PC-9 (cell line): ENCODE measurements at regions not wholly inside any gene's neighbourhood (a gene's known extent, or its start where the extent isn't known, plus 50 kb on each side); places are given as distances from the start of the nearest gene placed in this dataset.

ENCODE experiments used
- BruUV-seq: library from RNA; stranded (reverse); fragments of 400-500 nt; replicated peaks from 2 replicates; lab custom pipeline; 2021; lab: Mats Ljungman, UMichigan
- CTCF ChIA-PET: fragments of 300-600 bp; sonication (Branson Sonifier 250); formaldehyde crosslinking; loops from one replicate; lab custom pipeline; 2022; ENCODE audit warnings: antibody characterized with exemption; lab: Charles Lee
- POLR2A ChIA-PET: fragments of 300-600 bp; sonication (Branson Sonifier 250); formaldehyde crosslinking; loops from one replicate; lab custom pipeline; 2022; ENCODE audit warnings: antibody characterized with exemption; ENCODE audit not compliant: unreplicated experiment; lab: Charles Lee
- DNase-seq, 2 experiments: peaks; one replicate each; pipeline versions ENCODE4 v3.0.0 to v3.0.0-alpha.2; 2015 to 2022; ENCODE audit warnings: mixed read lengths in 1 of 2
- H2AFZ ChIP-seq: fragments of 200-600 bp; sonication (generic); 2 replicates; pipeline ENCODE4 v1.8.1; 2017; ENCODE audit warnings: antibody characterized with exemption
- H3F3A ChIP-seq: fragments of 200-600 bp; sonication (generic); 2 replicates; pipeline ENCODE4 v1.8.1; 2017; ENCODE audit warnings: antibody characterized with exemption, mild to moderate bottlenecking, low read depth; ENCODE audit not compliant: insufficient read depth
- H3K27ac ChIP-seq: fragments of 200-600 bp; sonication (generic); 2 replicates; pipeline ENCODE4 v1.6.1; 2016; ENCODE audit warnings: mixed run types
- H3K27me3 ChIP-seq: fragments of 200-600 bp; sonication (generic); 2 replicates; pipeline ENCODE4 v1.6.1; 2016; ENCODE audit warnings: low read depth, mixed run types; ENCODE audit not compliant: insufficient read depth
- H3K36me3 ChIP-seq: fragments of 200-600 bp; sonication (generic); 2 replicates; pipeline ENCODE4 v1.6.1; 2016; ENCODE audit warnings: low read depth, mixed run types
- H3K4me1 ChIP-seq: fragments of 200-600 bp; sonication (generic); replicated peaks from 2 replicates; pipeline ENCODE4 v1.6.1; 2016; ENCODE audit warnings: mixed run types; ENCODE audit not compliant: insufficient read depth
- H3K4me2 ChIP-seq: fragments of 200-600 bp; sonication (generic); 2 replicates; pipeline ENCODE4 v1.6.1; 2017; ENCODE audit warnings: mixed run types
- H3K4me3 ChIP-seq: fragments of 200-600 bp; sonication (generic); 2 replicates; pipeline ENCODE4 v1.6.1; 2016; ENCODE audit warnings: mixed run types
- H3K79me2 ChIP-seq: fragments of 200-600 bp; sonication (generic); 2 replicates; pipeline ENCODE4 v1.6.1; 2017; ENCODE audit warnings: low read depth, mixed run types
- H3K9me2 ChIP-seq: fragments of 200-600 bp; sonication (generic); 2 replicates; pipeline ENCODE4 v1.8.1; 2017; ENCODE audit warnings: mild to moderate bottlenecking; ENCODE audit not compliant: insufficient read depth
- H3K9me3 ChIP-seq: fragments of 200-600 bp; sonication (generic); 2 replicates; pipeline ENCODE4 v1.8.1; 2016; ENCODE audit warnings: low read depth; ENCODE audit not compliant: insufficient read depth
- H4K20me1 ChIP-seq: fragments of 200-600 bp; sonication (generic); 2 replicates; pipeline ENCODE4 v1.8.1; 2017; ENCODE audit not compliant: insufficient read depth
- CTCF ChIP-seq: fragments of 200-600 bp; sonication (generic); conservative IDR thresholded peaks from 2 replicates; pipeline ENCODE4 v1.6.1; 2017; ENCODE audit warnings: mixed run types, antibody characterized with exemption, mild to moderate bottlenecking, moderate library complexity
- EZH2 ChIP-seq: fragments of 200-600 bp; sonication (generic); IDR thresholded peaks from 2 replicates; pipeline ENCODE4 v1.8.0; 2017; ENCODE audit warnings: antibody characterized with exemption, low read depth
- intact Hi-C: fragments of 100-400 bp; cut with micrococcal nuclease; formaldehyde crosslinking; loops from one replicate; pipeline ENCODE4 v1.10.0; 2022; ENCODE audit not compliant: unreplicated experiment

GRCh38 chr17:12575641-12576040 is 90.0 kb upstream of the MYOCD start:
- TF ChIP-seq CTCF (no peak), EZH2 (no peak)

DNA sequence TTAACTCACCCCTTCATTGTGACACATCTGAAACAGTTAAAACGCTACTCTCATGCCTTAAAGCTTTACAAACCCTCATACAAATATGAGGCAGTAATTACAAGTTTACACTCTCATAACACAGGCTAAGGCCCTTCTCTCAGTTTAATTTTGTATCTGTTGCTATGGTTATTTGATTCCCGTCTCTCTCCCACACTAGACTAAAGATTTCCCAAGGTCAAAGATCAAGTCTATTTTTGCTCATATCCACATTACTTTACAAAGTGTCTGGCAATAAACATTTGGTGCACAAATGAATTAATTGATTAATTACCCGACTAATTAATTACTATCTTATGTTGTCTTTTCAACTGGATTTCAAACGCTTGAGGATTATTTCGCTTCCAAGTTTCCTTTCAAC is 86.4 kb upstream of the MYOCD start:
- Histone ChIP-seq H3K36me3 (no peaks in the 10 kb centered on the region), H3K27me3 (no peaks in the 10 kb centered on the region), H3K4me1 (no peaks in the 10 kb centered on the region), H3K9me3 (no peaks in the 10 kb centered on the region), H3K27ac (no peak overlapping the region), H3K79me2 (no peaks in the 10 kb centered on the region), H3K4me2 (no peak overlapping the region), H3F3A (no peaks in the 10 kb centered on the region), H4K20me1 (no peaks in the 10 kb centered on the region), H2AFZ (no peak overlapping the region), H3K4me3 (no peak overlapping the region), H3K9me2 (no peaks in the 10 kb centered on the region)
- TF ChIP-seq EZH2 (no peak), CTCF (no peak)
- no peak for DNase-seq
- POLR2A ChIA-PET, result no interaction called here
- CTCF ChIA-PET, result no interaction called here
- BruUV-seq, result no TSS peak
- intact Hi-C loops, result no loop called here

More at GRCh38 chr17:12575641-12576040, 90.0 kb upstream of the MYOCD start:
- intact Hi-C loops, result no loop called here
- Histone ChIP-seq H3K9me2 (no peaks in the 10 kb centered on the region), H3K4me3 (no peak overlapping the region), H3K9me3 (no peaks in the 10 kb centered on the region), H3K4me1 (no peaks in the 10 kb centered on the region), H3F3A (no peaks in the 10 kb centered on the region), H2AFZ (no peak overlapping the region), H3K79me2 (no peaks in the 10 kb centered on the region), H3K27me3 (peaks cover 1% of the 10 kb centered on the region; the same call in 1 of the 2 replicates), H3K27ac (no peak overlapping the region), H4K20me1 (no peaks in the 10 kb centered on the region), H3K4me2 (no peak overlapping the region), H3K36me3 (no peaks in the 10 kb centered on the region)
- POLR2A ChIA-PET, result no interaction called here
- CTCF ChIA-PET, result no interaction called here
- no peak for DNase-seq
- no TSS peak for BruUV-seq

DNA sequence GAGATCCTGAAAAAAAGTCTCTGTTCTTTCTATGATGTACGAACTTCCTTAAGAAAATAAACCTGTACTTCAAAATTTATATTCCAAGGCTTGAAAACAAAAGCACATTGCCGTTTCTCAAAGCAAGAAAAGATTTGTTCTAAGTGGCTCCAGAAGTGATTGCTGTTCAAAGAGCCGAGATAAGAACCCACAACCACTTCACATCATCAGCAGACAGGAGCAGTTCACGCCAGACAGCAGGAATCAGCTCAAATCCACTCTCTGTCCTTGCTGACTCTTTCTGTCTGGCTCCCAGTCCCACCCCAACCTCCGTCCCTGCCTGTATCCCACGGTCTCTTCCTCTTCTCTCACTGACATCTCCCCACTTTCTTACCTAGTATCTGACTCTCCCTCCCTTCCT is 85.0 kb upstream of the MYOCD start:
- no peak overlapping the region for H3K4me3 ChIP-seq
- BruUV-seq, result no TSS peak
- TF ChIP-seq CTCF, result no peak
- no peak for TF ChIP-seq EZH2
- H4K20me1 ChIP-seq, result no peaks in the 10 kb centered on the region
- no peaks in the 10 kb centered on the region for H3K36me3 ChIP-seq
- CTCF ChIA-PET, result no interaction called here
- intact Hi-C loops, result no loop called here
- no peaks in the 10 kb centered on the region for H3K79me2 ChIP-seq
- POLR2A ChIA-PET, result no interaction called here
- no peaks in the 10 kb centered on the region for H3K4me1 ChIP-seq
- H3F3A ChIP-seq, result no peaks in the 10 kb centered on the region
- H3K9me3 ChIP-seq, result no peaks in the 10 kb centered on the region
- H3K4me2 ChIP-seq, result no peak overlapping the region
- H3K27ac ChIP-seq, result no peak overlapping the region
- H3K27me3 ChIP-seq, result peaks cover 6% of the 10 kb centered on the region; the same call in 1 of the 2 replicates
- no peaks in the 10 kb centered on the region for H3K9me2 ChIP-seq
- no peak overlapping the region for H2AFZ ChIP-seq
- DNase-seq, result no peak
